ENCODE measurements at regions not wholly inside any gene's neighbourhood (a gene's known extent, or its start where the extent isn't known, plus 50 kb on each side); places are given as distances from the start of the nearest gene placed in this dataset.

DNA sequence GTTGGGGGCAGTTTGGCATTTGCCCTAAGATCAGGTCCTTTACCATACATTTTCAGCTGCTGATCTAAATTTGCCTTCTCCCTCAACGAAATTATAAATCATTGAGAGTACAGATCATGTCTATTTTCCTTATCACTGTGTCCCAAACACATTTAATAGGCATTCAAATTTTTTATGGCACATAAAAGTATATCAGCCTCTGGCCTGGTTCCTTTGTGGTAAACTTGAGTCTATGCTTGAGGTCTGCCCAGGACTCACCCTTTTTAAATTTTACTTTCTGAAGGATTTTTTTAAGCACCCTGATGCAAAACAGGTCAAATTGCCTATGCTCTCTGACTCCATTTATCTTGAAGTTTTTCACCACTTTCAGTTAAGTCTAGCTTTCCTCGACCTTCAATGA lies 163.6 kb upstream of the GRIN3A start:
- Histone ChIP-seq H3K36me3 (no peaks in the 10 kb centered on the region), H3K27me3 (no peaks in the 10 kb centered on the region), H3K4me3 (no peak overlapping the region), H3K9me3 (no peaks in the 10 kb centered on the region), H3K27ac (no peak overlapping the region), H3K4me1 (no peaks in the 10 kb centered on the region)
- TF ChIP-seq, protein P1, sequence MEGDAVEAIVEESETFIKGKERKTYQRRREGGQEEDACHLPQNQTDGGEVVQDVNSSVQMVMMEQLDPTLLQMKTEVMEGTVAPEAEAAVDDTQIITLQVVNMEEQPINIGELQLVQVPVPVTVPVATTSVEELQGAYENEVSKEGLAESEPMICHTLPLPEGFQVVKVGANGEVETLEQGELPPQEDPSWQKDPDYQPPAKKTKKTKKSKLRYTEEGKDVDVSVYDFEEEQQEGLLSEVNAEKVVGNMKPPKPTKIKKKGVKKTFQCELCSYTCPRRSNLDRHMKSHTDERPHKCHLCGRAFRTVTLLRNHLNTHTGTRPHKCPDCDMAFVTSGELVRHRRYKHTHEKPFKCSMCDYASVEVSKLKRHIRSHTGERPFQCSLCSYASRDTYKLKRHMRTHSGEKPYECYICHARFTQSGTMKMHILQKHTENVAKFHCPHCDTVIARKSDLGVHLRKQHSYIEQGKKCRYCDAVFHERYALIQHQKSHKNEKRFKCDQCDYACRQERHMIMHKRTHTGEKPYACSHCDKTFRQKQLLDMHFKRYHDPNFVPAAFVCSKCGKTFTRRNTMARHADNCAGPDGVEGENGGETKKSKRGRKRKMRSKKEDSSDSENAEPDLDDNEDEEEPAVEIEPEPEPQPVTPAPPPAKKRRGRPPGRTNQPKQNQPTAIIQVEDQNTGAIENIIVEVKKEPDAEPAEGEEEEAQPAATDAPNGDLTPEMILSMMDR (IDR thresholded peaks at IDR 0.05), result no peak
- DNase-seq (ENCODE audit: low spot score), result no peak

DNA sequence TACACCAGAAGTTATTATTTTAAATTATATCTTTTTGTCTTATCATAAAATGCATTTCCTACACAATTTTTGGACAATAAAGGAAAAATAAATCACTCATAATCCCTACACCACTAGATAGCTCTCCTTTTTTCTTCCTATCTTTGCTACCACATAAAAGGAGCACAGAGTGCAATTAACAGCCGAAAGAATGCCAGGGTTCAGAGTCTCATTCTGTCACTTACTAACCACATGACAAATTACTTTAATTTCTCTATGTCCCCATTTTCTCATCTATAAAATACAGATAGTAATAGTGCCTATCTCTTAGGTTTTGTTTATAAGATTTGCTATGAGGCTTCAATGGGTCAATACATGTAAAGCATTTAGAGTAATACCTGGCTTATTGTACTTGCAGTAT lies 158.7 kb upstream of the GRIN3A start:
- Histone ChIP-seq H3K36me3 (no peaks in the 10 kb centered on the region), H3K4me3 (no peak overlapping the region), H3K27ac (no peak overlapping the region), H3K4me1 (no peaks in the 10 kb centered on the region), H3K9me3 (no peaks in the 10 kb centered on the region), H3K27me3 (no peaks in the 10 kb centered on the region)
- TF ChIP-seq, protein P1 (IDR thresholded peaks at IDR 0.05), result no peak
- DNase-seq (ENCODE audit: low spot score), result no peak

DNA sequence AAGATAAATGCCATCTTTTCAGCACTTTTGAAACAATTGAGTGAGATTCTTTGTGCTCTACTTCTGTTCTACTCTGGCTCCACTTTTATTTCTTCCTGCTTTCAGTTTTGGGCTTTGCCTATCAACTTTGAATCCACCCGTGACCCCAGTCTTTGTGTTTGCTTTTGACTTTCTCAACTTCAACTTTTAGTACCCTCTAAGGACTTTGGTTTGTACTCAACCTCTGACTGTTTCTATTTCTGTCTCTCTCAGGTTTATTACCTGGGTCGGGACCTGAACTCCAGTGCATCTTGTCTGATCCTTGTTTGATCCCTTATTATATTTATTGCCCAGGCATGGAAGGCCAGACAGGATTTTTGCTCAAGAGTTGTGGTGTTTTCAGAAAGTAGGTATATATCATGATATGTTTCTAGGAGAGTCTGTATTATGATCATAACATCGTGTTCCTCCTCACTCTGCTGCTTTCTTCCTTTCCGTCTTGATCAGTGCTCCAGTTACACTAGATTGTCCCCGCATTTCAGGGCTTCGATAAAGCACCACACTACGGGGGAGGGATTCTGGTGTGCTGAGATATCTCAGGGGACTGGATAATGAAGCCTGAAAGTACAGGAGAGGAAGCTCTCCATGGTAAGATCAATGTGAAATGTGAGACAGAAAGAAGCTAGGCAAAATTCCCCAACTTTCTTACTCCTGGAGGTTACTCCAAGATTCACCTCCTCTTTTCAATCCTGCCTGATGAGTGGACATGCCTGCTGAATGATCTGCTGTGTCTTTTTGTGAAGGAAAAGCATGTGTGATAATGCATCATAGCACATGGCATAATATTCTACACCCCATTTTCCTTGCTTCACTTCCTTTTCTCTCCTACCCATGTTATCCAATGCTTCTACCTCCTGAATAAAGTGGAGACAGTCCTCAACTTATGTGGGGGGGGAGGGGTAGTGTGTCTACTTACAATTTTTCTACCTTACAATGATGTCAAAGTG lies 155.5 kb upstream of the GRIN3A start:
- DNase-seq (ENCODE audit: low spot score), result no peak
- TF ChIP-seq, protein P1 (IDR thresholded peaks at IDR 0.05), result no peak
- H3K27me3 ChIP-seq, result no peaks in the 10 kb centered on the region
- H3K36me3 ChIP-seq, result no peaks in the 10 kb centered on the region
- H3K4me3 ChIP-seq, result no peak overlapping the region
- H3K4me1 ChIP-seq, result no peaks in the 10 kb centered on the region
- H3K27ac ChIP-seq, result no peak overlapping the region
- no peaks in the 10 kb centered on the region for H3K9me3 ChIP-seq

DNA sequence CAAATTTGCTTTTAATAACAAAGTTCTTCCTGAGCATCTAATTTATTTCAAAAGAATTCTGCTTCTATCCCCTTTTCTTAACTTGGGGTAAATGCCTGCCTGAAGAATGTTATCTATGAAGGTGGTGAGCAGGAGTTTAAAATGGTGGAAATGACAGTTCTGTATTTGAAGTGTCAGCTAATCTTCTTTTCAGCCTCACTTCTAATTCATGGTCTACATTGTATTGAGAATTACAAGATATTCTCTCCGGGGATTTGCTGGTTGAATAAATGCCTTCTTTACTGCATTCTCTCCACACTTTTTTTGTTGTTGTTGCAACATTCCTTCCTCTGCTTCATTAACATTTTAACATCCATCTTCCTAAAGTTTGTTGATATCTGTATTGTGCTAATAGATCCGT lies 143.1 kb upstream of the GRIN3A start:
- H3K27me3 ChIP-seq, result no peaks in the 10 kb centered on the region
- H3K36me3 ChIP-seq, result no peaks in the 10 kb centered on the region
- DNase-seq (ENCODE audit: low spot score), result no peak
- H3K9me3 ChIP-seq, result no peaks in the 10 kb centered on the region
- H3K4me1 ChIP-seq, result no peaks in the 10 kb centered on the region
- H3K27ac ChIP-seq, result no peak overlapping the region
- no peak overlapping the region for H3K4me3 ChIP-seq
- TF ChIP-seq, protein P1 (IDR thresholded peaks at IDR 0.05), result no peak

DNA sequence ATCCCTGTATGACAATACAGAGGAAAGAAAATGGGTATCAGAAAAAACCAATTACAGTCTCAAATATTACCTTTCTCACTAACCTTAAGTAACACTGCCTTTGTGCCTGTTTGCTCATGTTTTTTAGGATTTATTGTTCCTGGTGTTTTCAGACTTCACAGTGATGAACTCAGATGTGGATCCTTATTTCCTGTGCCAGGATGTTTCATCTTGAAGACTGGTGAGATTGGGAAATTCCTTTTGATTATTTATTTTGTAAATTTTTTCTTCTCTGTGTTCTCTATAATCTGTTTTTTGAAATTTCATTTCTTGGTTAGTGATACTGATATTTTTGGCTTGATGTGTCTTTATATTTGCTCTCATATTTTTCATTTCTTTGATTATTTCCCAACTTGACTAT lies 142.4 kb upstream of the GRIN3A start:
- Histone ChIP-seq H3K27me3 (no peaks in the 10 kb centered on the region), H3K4me3 (no peak overlapping the region), H3K27ac (no peak overlapping the region), H3K36me3 (no peaks in the 10 kb centered on the region), H3K9me3 (no peaks in the 10 kb centered on the region), H3K4me1 (no peaks in the 10 kb centered on the region)
- TF ChIP-seq, protein P1 (IDR thresholded peaks at IDR 0.05), result no peak
- no peak for DNase-seq (ENCODE audit: low spot score)

All from right atrium auricular region (tissue), 2 donors.